Stimulated activated naive CD8-positive, alpha-beta T cell treated with anti-CD3 and anti-CD28 coated beads, Interleukin-15, amount 100 ng/mL, for 72 hours (primary cell): ENCODE measurements at regions not wholly inside any gene's neighbourhood (a gene's known extent, or its start where the extent isn't known, plus 50 kb on each side); places are given as distances from the start of the nearest gene placed in this dataset.

Source experiments
- ATAC-seq: fragments of 150-1000 bp; cut with Tn5 transposase; 2 replicates; pipeline ENCODE4 v1.10.0; 2021; ENCODE audit warnings: mild to moderate bottlenecking, moderate library complexity
- DNase-seq, 2 donors: peaks; one replicate each; pipeline ENCODE4 v3.0.0; 2021 to 2022
- H3K27ac Mint-ChIP-seq, 2 donors: one replicate each; pipeline ENCODE4 v1.8.0; 2022; ENCODE audit warnings: mild to moderate bottlenecking in 2 of 2, mixed read lengths in 2 of 2, moderate library complexity in 2 of 2
- H3K27me3 Mint-ChIP-seq: one replicate; pipeline ENCODE4 v1.8.0; 2022; ENCODE audit warnings: mixed read lengths
- H3K4me1 Mint-ChIP-seq: one replicate; pipeline ENCODE4 v1.8.0; 2022; ENCODE audit warnings: mild to moderate bottlenecking, mixed read lengths
- H3K4me3 Mint-ChIP-seq, 2 donors: one replicate each; pipeline ENCODE4 v1.8.0; 2022; ENCODE audit warnings: mild to moderate bottlenecking in 2 of 2, mixed read lengths in 2 of 2, moderate library complexity in 1 of 2
- H3K9me3 Mint-ChIP-seq, 2 donors: one replicate each; pipeline ENCODE4 v1.8.0; 2022; ENCODE audit warnings: mixed read lengths in 2 of 2

GRCh38 chr6:105786890-105787655, 299.1 kb upstream of the PRDM1 start:
- H3K4me3 Mint-ChIP-seq: no peak overlapping the region
- no peak overlapping the region for H3K27ac Mint-ChIP-seq
- peaks cover 39% of the 10 kb centered on the region for H3K4me1 Mint-ChIP-seq

GRCh38 chr6:105786449-105786848, 299.7 kb upstream of the PRDM1 start:
- H3K27ac Mint-ChIP-seq: no peak overlapping the region
- H3K4me1 Mint-ChIP-seq: peaks cover 39% of the 10 kb centered on the region
- peaks cover 21% of the 10 kb centered on the region for H3K27me3 Mint-ChIP-seq
- H3K9me3 Mint-ChIP-seq: peaks cover 5 to 7% of the 10 kb centered on the region in 2 donors
- no peak for DNase-seq
- ATAC-seq: no peak
- no peak overlapping the region for H3K4me3 Mint-ChIP-seq

More at GRCh38 chr6:105786890-105787655, 299.1 kb upstream of the PRDM1 start:
- Mint-ChIP-seq H3K27me3 (peaks cover 21% of the 10 kb centered on the region), H3K9me3 (peaks cover 5 to 7% of the 10 kb centered on the region in 2 donors)
- ATAC-seq (peak; percentile 76), DNase-seq (peak; percentile 26 to 49)

- Mint-ChIP-seq H3K4me3 (no peak overlapping the region), H3K27ac (no peak overlapping the region), H3K9me3 (peaks cover 5 to 7% of the 10 kb centered on the region in 2 donors), H3K4me1 (peaks cover 36% of the 10 kb centered on the region), H3K27me3 (peaks cover 21% of the 10 kb centered on the region)
- ATAC-seq (no peak), DNase-seq (no peak)
These were observed 300.9 kb upstream of the PRDM1 start for GRCh38 chr6:105785066-105785811.

- Mint-ChIP-seq H3K27ac (no peak overlapping the region), H3K9me3 (peaks cover 5 to 7% of the 10 kb centered on the region in 2 donors), H3K4me3 (no peak overlapping the region), H3K4me1 (peaks cover 38% of the 10 kb centered on the region), H3K27me3 (peaks cover 13% of the 10 kb centered on the region)
- no peak for DNase-seq
- no peak for ATAC-seq
These were observed 302.0 kb upstream of the PRDM1 start for GRCh38 chr6:105784179-105784578.

- no peak overlapping the region for H3K27ac Mint-ChIP-seq
- peaks cover 13% of the 10 kb centered on the region for H3K27me3 Mint-ChIP-seq
- peaks cover 5 to 7% of the 10 kb centered on the region in 2 donors for H3K9me3 Mint-ChIP-seq
- H3K4me3 Mint-ChIP-seq: no peak overlapping the region
- ATAC-seq (no peak), DNase-seq (no peak)
- peaks cover 44% of the 10 kb centered on the region for H3K4me1 Mint-ChIP-seq
These were observed 302.7 kb upstream of the PRDM1 start for GRCh38 chr6:105783333-105783935.

GRCh38 chr6:105781915-105782314, 304.2 kb upstream of the PRDM1 start:
- Mint-ChIP-seq H3K27me3 (no peaks in the 10 kb centered on the region), H3K9me3 (no peaks in the 10 kb centered on the region)
- peak; percentile 74 for ATAC-seq

GRCh38 chr6:105781248-105781647, 304.9 kb upstream of the PRDM1 start:
- ATAC-seq: peak; percentile 45
- no peak for DNase-seq
- Mint-ChIP-seq H3K4me3 (no peak overlapping the region), H3K27me3 (no peaks in the 10 kb centered on the region), H3K4me1 (peaks cover 29% of the 10 kb centered on the region), H3K9me3 (no peaks in the 10 kb centered on the region), H3K27ac (peak overlapping the region in 1 of 2 donors; percentile 76)

More at GRCh38 chr6:105781915-105782314, 304.2 kb upstream of the PRDM1 start:
- DNase-seq: no peak
- peak overlapping the region; percentile 7 to 82 for H3K27ac Mint-ChIP-seq
- peaks cover 34% of the 10 kb centered on the region for H3K4me1 Mint-ChIP-seq
- H3K4me3 Mint-ChIP-seq: peak overlapping the region; percentile 46 to 50

- H3K4me3 Mint-ChIP-seq: no peak overlapping the region
- no peaks in the 10 kb centered on the region for H3K27me3 Mint-ChIP-seq
- peaks cover 2 to 6% of the 10 kb centered on the region in 2 donors for H3K9me3 Mint-ChIP-seq
- DNase-seq (no peak), ATAC-seq (no peak)
- peaks cover 22% of the 10 kb centered on the region for H3K4me1 Mint-ChIP-seq
- no peak overlapping the region for H3K27ac Mint-ChIP-seq
These were observed 305.8 kb upstream of the PRDM1 start for GRCh38 chr6:105780146-105780860.

GRCh38 chr6:105779110-105779509, 307.0 kb upstream of the PRDM1 start:
- H3K4me1 Mint-ChIP-seq: peaks cover 22% of the 10 kb centered on the region
- ATAC-seq (no peak), DNase-seq (no peak)
- no peak overlapping the region for H3K4me3 Mint-ChIP-seq
- no peaks in the 10 kb centered on the region for H3K27me3 Mint-ChIP-seq
- H3K9me3 Mint-ChIP-seq: peaks cover 7 to 10% of the 10 kb centered on the region in 2 donors
- no peak overlapping the region for H3K27ac Mint-ChIP-seq

GRCh38 chr6:105775095-105775494, 311.0 kb upstream of the PRDM1 start:
- DNase-seq (no peak), ATAC-seq (no peak)
- peaks cover 7 to 10% of the 10 kb centered on the region in 2 donors for H3K9me3 Mint-ChIP-seq
- H3K27me3 Mint-ChIP-seq: no peaks in the 10 kb centered on the region
- no peak overlapping the region for H3K4me3 Mint-ChIP-seq
- H3K4me1 Mint-ChIP-seq: peaks cover 8% of the 10 kb centered on the region
- no peak overlapping the region for H3K27ac Mint-ChIP-seq

GRCh38 chr6:105774247-105774646, 311.9 kb upstream of the PRDM1 start:
- Mint-ChIP-seq H3K4me3 (no peak overlapping the region), H3K27me3 (no peaks in the 10 kb centered on the region), H3K9me3 (peaks cover 7 to 10% of the 10 kb centered on the region in 2 donors), H3K27ac (no peak overlapping the region), H3K4me1 (peaks cover 7% of the 10 kb centered on the region)
- ATAC-seq (no peak), DNase-seq (no peak)

- DNase-seq (no peak), ATAC-seq (no peak)
- no peaks in the 10 kb centered on the region for H3K4me1 Mint-ChIP-seq
- H3K27me3 Mint-ChIP-seq: no peaks in the 10 kb centered on the region
- H3K27ac Mint-ChIP-seq: no peak overlapping the region
- H3K4me3 Mint-ChIP-seq: no peak overlapping the region
- H3K9me3 Mint-ChIP-seq: peaks cover 7 to 10% of the 10 kb centered on the region in 2 donors
These were observed 314.7 kb upstream of the PRDM1 start for GRCh38 chr6:105771313-105771970.

GRCh38 chr6:105769987-105770386, 316.1 kb upstream of the PRDM1 start:
- no peak for DNase-seq

GRCh38 chr6:105769197-105769596, 316.9 kb upstream of the PRDM1 start:
- Mint-ChIP-seq H3K9me3 (peaks cover 0 to 6% of the 10 kb centered on the region in 2 donors), H3K27me3 (no peaks in the 10 kb centered on the region), H3K4me3 (no peak overlapping the region), H3K4me1 (no peaks in the 10 kb centered on the region), H3K27ac (no peak overlapping the region)
- DNase-seq (no peak), ATAC-seq (no peak)

More at GRCh38 chr6:105769987-105770386, 316.1 kb upstream of the PRDM1 start:
- no peaks in the 10 kb centered on the region for H3K4me1 Mint-ChIP-seq
- peaks cover under 1 to 3% of the 10 kb centered on the region in 2 donors for H3K9me3 Mint-ChIP-seq
- no peak overlapping the region for H3K27ac Mint-ChIP-seq
- no peak for ATAC-seq
- H3K27me3 Mint-ChIP-seq: no peaks in the 10 kb centered on the region
- H3K4me3 Mint-ChIP-seq: no peak overlapping the region

GRCh38 chr6:105767541-105767940, 318.6 kb upstream of the PRDM1 start:
- ATAC-seq (no peak), DNase-seq (no peak)
- no peak overlapping the region for H3K4me3 Mint-ChIP-seq
- H3K4me1 Mint-ChIP-seq: no peaks in the 10 kb centered on the region
- H3K9me3 Mint-ChIP-seq: peaks cover 0 to 6% of the 10 kb centered on the region in 2 donors
- no peak overlapping the region for H3K27ac Mint-ChIP-seq
- H3K27me3 Mint-ChIP-seq: peaks cover 10% of the 10 kb centered on the region
